Neural cell (in vitro differentiated cells): ENCODE measurements at regions not wholly inside any gene's neighbourhood (a gene's known extent, or its start where the extent isn't known, plus 50 kb on each side); places are given as distances from the start of the nearest gene placed in this dataset.

Source experiments
- H2AFZ ChIP-seq: fragments of 200-600, 300-800 bp; sonication (generic), shearing (Covaris generic); 2 replicates; pipeline ENCODE4 v1.6.0; 2014; ENCODE audit warnings: low read depth, mild to moderate bottlenecking, antibody characterized with exemption, low read length, moderate library complexity
- H3F3A ChIP-seq: fragments of 200-600 bp; shearing (Covaris generic); 2 replicates; pipeline ENCODE4 v1.6.1; 2016; ENCODE audit warnings: mild to moderate bottlenecking, moderate library complexity, mixed read lengths, antibody characterized with exemption, low read length; ENCODE audit not compliant: insufficient read depth, poor library complexity, severe bottlenecking
- H3K27ac ChIP-seq: fragments of 200-600, 300-800 bp; sonication (generic), shearing (Covaris generic); 2 replicates; pipeline ENCODE4 v1.5.1; 2014; ENCODE audit warnings: mild to moderate bottlenecking, low read length, moderate library complexity
- H3K27me3 ChIP-seq: fragments of 300-800, 200-600 bp; sonication (generic), shearing (Covaris generic); 2 replicates; pipeline ENCODE4 v1.6.0; 2014; ENCODE audit warnings: mild to moderate bottlenecking, low read depth, low read length, moderate library complexity; ENCODE audit not compliant: insufficient read depth
- H3K36me3 ChIP-seq: fragments of 300-800, 200-600 bp; sonication (generic), shearing (Covaris generic); 2 replicates; pipeline ENCODE4 v1.5.1; 2014; ENCODE audit warnings: mild to moderate bottlenecking, antibody characterized with exemption, low read length, moderate library complexity; ENCODE audit not compliant: insufficient read depth
- H3K4me2 ChIP-seq: fragments of 300-800, 200-600 bp; sonication (generic), shearing (Covaris generic); 2 replicates; pipeline ENCODE4 v1.6.0; 2014; ENCODE audit warnings: mild to moderate bottlenecking, low read length
- H3K4me3 ChIP-seq: fragments of 300-800, 200-600 bp; sonication (generic), shearing (Covaris generic); 2 replicates; pipeline ENCODE4 v1.5.1; 2014; ENCODE audit warnings: mild to moderate bottlenecking, low read length, moderate library complexity
- H3K79me2 ChIP-seq: fragments of 200-600 bp; shearing (Covaris generic); replicated peaks from 2 replicates; pipeline ENCODE4 v1.6.0; 2014; ENCODE audit warnings: mild to moderate bottlenecking, low read length, moderate library complexity; ENCODE audit not compliant: insufficient read depth
- H3K9ac ChIP-seq: fragments of 300-800, 200-600 bp; sonication (generic), shearing (Covaris generic); 2 replicates; pipeline ENCODE4 v1.6.1; 2016; ENCODE audit warnings: mild to moderate bottlenecking, low read length, mixed read lengths
- H3K9me2 ChIP-seq: fragments of 200-600 bp; shearing (Covaris generic); 2 replicates; pipeline ENCODE4 v1.6.1; 2016; ENCODE audit warnings: mild to moderate bottlenecking, low read length, mixed read lengths; ENCODE audit not compliant: insufficient read depth
- H3K9me3 ChIP-seq: fragments of 200-600, 300-800 bp; sonication (generic), shearing (Covaris generic); 2 replicates; pipeline ENCODE4 v1.6.1; 2016; ENCODE audit warnings: mild to moderate bottlenecking, mixed run types, low read length, moderate library complexity, mixed read lengths
- H4K20me1 ChIP-seq: fragments of 200-600 bp; shearing (Covaris generic); 2 replicates; pipeline ENCODE4 v1.6.1; 2016; ENCODE audit warnings: mild to moderate bottlenecking, mixed run types; ENCODE audit not compliant: insufficient read depth
- EP300 ChIP-seq: fragments of 450-650 bp; conservative IDR thresholded peaks from 2 replicates; pipeline ENCODE4 v1.6.1; 2014; ENCODE audit warnings: antibody characterized with exemption, mild to moderate bottlenecking, moderate library complexity; ENCODE audit not compliant: poor library complexity, severe bottlenecking
- MXI1 ChIP-seq: fragments of 450-650 bp; conservative IDR thresholded peaks from 2 replicates; pipeline ENCODE4 v1.6.1; 2014; ENCODE audit warnings: antibody characterized with exemption, mild to moderate bottlenecking; ENCODE audit not compliant: poor library complexity, severe bottlenecking
- POLR2AphosphoS5 ChIP-seq: IDR thresholded peaks from 2 replicates; pipeline ENCODE4 v1.6.1; 2012
- RAD21 ChIP-seq: fragments of 450-650 bp; conservative IDR thresholded peaks from 2 replicates; pipeline ENCODE4 v1.6.1; 2014; ENCODE audit warnings: antibody characterized with exemption, mild to moderate bottlenecking, moderate library complexity
- TAF1 ChIP-seq: IDR thresholded peaks from 2 replicates; pipeline ENCODE4 v1.6.1; 2012; ENCODE audit warnings: low read depth
- TF ChIP-seq, protein P1 (sequence below): fragments of 450-650 bp; IDR thresholded peaks from 2 replicates; pipeline ENCODE4 v1.5.1; 2014; ENCODE audit warnings: antibody characterized with exemption, mild to moderate bottlenecking, moderate library complexity; ENCODE audit not compliant: poor library complexity, severe bottlenecking
- TF ChIP-seq, protein P2 (sequence below): IDR thresholded peaks from 2 replicates; pipeline ENCODE4 v1.6.1; 2012; ENCODE audit warnings: borderline replicate concordance

DNA sequence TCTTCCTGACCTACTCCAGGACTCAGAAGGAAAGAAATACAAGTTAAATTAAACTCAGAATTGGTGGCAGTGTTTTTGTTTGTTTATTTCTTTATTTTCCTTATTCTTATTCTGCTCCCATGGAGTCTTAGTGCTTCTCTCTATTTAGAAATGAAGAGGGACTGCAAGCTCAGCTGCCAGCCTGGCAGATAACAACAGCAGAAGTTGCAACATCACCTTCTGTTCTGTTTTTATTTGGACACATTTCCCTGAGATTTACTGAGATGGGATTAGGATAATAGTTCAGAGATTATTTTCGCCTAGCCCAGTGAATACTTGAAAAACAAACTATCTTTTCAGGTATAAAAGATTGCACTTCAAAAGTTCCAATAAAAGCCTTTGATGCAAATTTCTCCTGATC is 70.4 kb upstream of the DTNA start:
- no peak overlapping the region for H3K4me3 ChIP-seq
- no peaks in the 10 kb centered on the region for H3K9me2 ChIP-seq
- no peak overlapping the region for H3K9ac ChIP-seq
- H3K27ac ChIP-seq: no peak overlapping the region
- H2AFZ ChIP-seq: no peak overlapping the region
- H3K9me3 ChIP-seq: no peaks in the 10 kb centered on the region
- H3K36me3 ChIP-seq: no peaks in the 10 kb centered on the region
- H3F3A ChIP-seq: no peaks in the 10 kb centered on the region
- no peaks in the 10 kb centered on the region for H3K27me3 ChIP-seq
- H4K20me1 ChIP-seq: no peaks in the 10 kb centered on the region
- TF ChIP-seq, protein P1, sequence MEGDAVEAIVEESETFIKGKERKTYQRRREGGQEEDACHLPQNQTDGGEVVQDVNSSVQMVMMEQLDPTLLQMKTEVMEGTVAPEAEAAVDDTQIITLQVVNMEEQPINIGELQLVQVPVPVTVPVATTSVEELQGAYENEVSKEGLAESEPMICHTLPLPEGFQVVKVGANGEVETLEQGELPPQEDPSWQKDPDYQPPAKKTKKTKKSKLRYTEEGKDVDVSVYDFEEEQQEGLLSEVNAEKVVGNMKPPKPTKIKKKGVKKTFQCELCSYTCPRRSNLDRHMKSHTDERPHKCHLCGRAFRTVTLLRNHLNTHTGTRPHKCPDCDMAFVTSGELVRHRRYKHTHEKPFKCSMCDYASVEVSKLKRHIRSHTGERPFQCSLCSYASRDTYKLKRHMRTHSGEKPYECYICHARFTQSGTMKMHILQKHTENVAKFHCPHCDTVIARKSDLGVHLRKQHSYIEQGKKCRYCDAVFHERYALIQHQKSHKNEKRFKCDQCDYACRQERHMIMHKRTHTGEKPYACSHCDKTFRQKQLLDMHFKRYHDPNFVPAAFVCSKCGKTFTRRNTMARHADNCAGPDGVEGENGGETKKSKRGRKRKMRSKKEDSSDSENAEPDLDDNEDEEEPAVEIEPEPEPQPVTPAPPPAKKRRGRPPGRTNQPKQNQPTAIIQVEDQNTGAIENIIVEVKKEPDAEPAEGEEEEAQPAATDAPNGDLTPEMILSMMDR: no peak
- no peak for TF ChIP-seq TAF1
- TF ChIP-seq POLR2AphosphoS5: no peak
- no peak for TF ChIP-seq MXI1
- H3K4me2 ChIP-seq: no peak overlapping the region
- no peaks in the 10 kb centered on the region for H3K79me2 ChIP-seq

DNA sequence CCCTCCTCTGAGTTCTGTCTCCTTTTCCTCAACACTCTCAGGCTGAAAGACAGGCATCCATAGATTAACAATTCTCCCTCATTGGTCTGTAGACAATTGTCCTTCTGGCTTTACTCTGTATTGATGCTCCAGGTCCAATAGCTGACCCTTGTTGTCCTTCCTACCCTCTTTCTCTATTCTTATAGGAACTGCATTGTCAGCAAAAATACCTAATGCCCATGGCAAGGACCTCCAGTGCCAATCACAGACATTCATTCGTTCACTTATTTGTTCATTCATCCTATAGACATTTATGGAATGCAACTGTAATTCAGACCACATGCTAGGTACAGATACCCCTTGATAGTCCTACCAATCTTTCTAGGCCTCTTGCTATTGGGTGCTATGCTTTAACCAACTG is 69.8 kb upstream of the DTNA start:
- Histone ChIP-seq H3K36me3 (no peaks in the 10 kb centered on the region), H2AFZ (no peak overlapping the region), H3K27me3 (no peaks in the 10 kb centered on the region), H3K27ac (no peak overlapping the region), H3K9ac (no peak overlapping the region), H3K9me2 (no peaks in the 10 kb centered on the region), H3K9me3 (no peaks in the 10 kb centered on the region), H3K4me3 (no peak overlapping the region), H3K79me2 (no peaks in the 10 kb centered on the region), H4K20me1 (no peaks in the 10 kb centered on the region), H3F3A (no peaks in the 10 kb centered on the region), H3K4me2 (no peak overlapping the region)
- TF ChIP-seq, protein P1: no peak
- no peak for TF ChIP-seq TAF1
- TF ChIP-seq, protein P2, sequence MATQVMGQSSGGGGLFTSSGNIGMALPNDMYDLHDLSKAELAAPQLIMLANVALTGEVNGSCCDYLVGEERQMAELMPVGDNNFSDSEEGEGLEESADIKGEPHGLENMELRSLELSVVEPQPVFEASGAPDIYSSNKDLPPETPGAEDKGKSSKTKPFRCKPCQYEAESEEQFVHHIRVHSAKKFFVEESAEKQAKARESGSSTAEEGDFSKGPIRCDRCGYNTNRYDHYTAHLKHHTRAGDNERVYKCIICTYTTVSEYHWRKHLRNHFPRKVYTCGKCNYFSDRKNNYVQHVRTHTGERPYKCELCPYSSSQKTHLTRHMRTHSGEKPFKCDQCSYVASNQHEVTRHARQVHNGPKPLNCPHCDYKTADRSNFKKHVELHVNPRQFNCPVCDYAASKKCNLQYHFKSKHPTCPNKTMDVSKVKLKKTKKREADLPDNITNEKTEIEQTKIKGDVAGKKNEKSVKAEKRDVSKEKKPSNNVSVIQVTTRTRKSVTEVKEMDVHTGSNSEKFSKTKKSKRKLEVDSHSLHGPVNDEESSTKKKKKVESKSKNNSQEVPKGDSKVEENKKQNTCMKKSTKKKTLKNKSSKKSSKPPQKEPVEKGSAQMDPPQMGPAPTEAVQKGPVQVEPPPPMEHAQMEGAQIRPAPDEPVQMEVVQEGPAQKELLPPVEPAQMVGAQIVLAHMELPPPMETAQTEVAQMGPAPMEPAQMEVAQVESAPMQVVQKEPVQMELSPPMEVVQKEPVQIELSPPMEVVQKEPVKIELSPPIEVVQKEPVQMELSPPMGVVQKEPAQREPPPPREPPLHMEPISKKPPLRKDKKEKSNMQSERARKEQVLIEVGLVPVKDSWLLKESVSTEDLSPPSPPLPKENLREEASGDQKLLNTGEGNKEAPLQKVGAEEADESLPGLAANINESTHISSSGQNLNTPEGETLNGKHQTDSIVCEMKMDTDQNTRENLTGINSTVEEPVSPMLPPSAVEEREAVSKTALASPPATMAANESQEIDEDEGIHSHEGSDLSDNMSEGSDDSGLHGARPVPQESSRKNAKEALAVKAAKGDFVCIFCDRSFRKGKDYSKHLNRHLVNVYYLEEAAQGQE: no peak
- TF ChIP-seq EP300: no peak

DNA sequence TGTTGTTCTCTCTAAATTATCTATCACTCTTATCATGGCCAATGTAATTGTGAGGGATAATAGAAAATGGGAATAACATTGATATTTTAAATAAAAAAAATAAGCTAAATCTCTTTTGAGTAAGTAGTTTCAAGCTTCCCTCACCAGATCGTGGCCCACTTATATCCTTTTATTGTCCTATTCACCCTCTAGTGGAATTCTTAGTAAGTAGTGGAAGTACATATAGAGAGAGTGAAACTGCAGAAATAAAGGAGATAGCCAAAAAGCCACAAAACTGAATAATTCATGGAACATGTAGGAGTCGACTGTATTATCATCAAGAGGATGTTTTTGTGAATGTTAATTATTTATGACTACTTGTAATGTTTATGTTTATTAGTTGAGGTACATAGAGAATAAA is 66.1 kb upstream of the DTNA start:
- no peak overlapping the region for H2AFZ ChIP-seq
- H3K79me2 ChIP-seq: no peaks in the 10 kb centered on the region
- H3K9me3 ChIP-seq: no peaks in the 10 kb centered on the region
- no peaks in the 10 kb centered on the region for H3K27me3 ChIP-seq
- H3K4me2 ChIP-seq: no peak overlapping the region
- no peaks in the 10 kb centered on the region for H3F3A ChIP-seq
- no peak overlapping the region for H3K4me3 ChIP-seq
- H4K20me1 ChIP-seq: no peaks in the 10 kb centered on the region
- H3K27ac ChIP-seq: no peak overlapping the region
- no peaks in the 10 kb centered on the region for H3K9me2 ChIP-seq
- no peaks in the 10 kb centered on the region for H3K36me3 ChIP-seq
- TF ChIP-seq EP300 (no peak), TAF1 (no peak), RAD21 (peak; percentile 38), MXI1 (no peak)
- TF ChIP-seq, protein P2: no peak
- H3K9ac ChIP-seq: no peak overlapping the region
